ENCODE measurements at regions not wholly inside any gene's neighbourhood (a gene's known extent, or its start where the extent isn't known, plus 50 kb on each side); places are given as distances from the start of the nearest gene placed in this dataset.

GRCh38 chr10:35693800-35694199, 51.7 kb upstream of the FZD8 start:
- Histone ChIP-seq H3K36me3 (ENCODE audit: insufficient read depth, low read length) (no peaks in the 10 kb centered on the region), H3K79me2 (ENCODE audit: insufficient read depth, low read length) (no peaks in the 10 kb centered on the region), H3K27me3 (ENCODE audit: insufficient read depth, low read length, poor library complexity, severe bottlenecking) (no peaks in the 10 kb centered on the region), H3K4me2 (ENCODE audit: low read depth, low read length, poor library complexity, severe bottlenecking) (no peak overlapping the region), H3K9me2 (replicated peaks; ENCODE audit: low read depth, low read length) (no peaks in the 10 kb centered on the region), H3F3A (ENCODE audit: low read depth) (no peaks in the 10 kb centered on the region), H3K4me3 (ENCODE audit: low read length, poor library complexity, severe bottlenecking) (no peak overlapping the region), H4K20me1 (ENCODE audit: insufficient read depth, low read length, poor library complexity, severe bottlenecking) (no peaks in the 10 kb centered on the region), H2AFZ (ENCODE audit: low read length) (no peak overlapping the region), H3K9ac (ENCODE audit: low read depth, low read length, poor library complexity, severe bottlenecking) (no peak overlapping the region), H3K4me1 (ENCODE audit: insufficient read depth, low read length, poor library complexity, severe bottlenecking) (no peaks in the 10 kb centered on the region), H3K9me3 (ENCODE audit: insufficient read depth, low read depth, low read length) (no peaks in the 10 kb centered on the region)
- no peak for TF ChIP-seq EZH2phosphoT487 (IDR thresholded peaks at IDR 0.05; ENCODE audit: borderline replicate concordance)
- TF ChIP-seq CTCF (conservative IDR thresholded peaks at IDR 0.05; ENCODE audit: low read length): no peak

All from Loucy (cell line).